Cerebellar cortex (tissue), 1 donor: ENCODE measurements at regions not wholly inside any gene's neighbourhood (a gene's known extent, or its start where the extent isn't known, plus 50 kb on each side); places are given as distances from the start of the nearest gene placed in this dataset.
"Not testable (repeated sequence)": the region's sequence is repeated elsewhere in the genome, so short reads cannot be mapped to it uniquely, and the experiment has no call there.

Experiments used
- DNase-seq: peaks from one replicate; pipeline ENCODE4 v3.0.0-alpha.2; 2015; ENCODE audit warnings: low spot score

- DNase-seq = no peak
These were observed 69.3 kb upstream of the PRR23C start for GRCh38 chr3:139113993-139114375.

GRCh38 chr3:139116631-139117030, 71.9 kb upstream of the PRR23C start:
- not testable (repeated sequence) for DNase-seq

GRCh38 chr3:139117136-139117675, 72.5 kb upstream of the PRR23C start:
- no peak for DNase-seq

GRCh38 chr3:139117883-139118760, 73.4 kb upstream of the PRR23C start:
- no peak for DNase-seq

- DNase-seq = no peak
These were observed 74.1 kb upstream of the PRR23C start for GRCh38 chr3:139118835-139119234.

- DNase-seq = no peak
These were observed 74.8 kb upstream of the PRR23C start for GRCh38 chr3:139119331-139120025.

GRCh38 chr3:139120086-139121056, 75.7 kb upstream of the PRR23C start:
- no peak for DNase-seq

GRCh38 chr3:139121513-139122220, 77.0 kb upstream of the PRR23C start:
- no peak for DNase-seq

- DNase-seq = no peak
These were observed 77.5 kb upstream of the PRR23C start for GRCh38 chr3:139122221-139122581.

GRCh38 chr3:139122612-139123011, 77.9 kb upstream of the PRR23C start:
- DNase-seq = no peak

GRCh38 chr3:139123377-139124095, 78.8 kb upstream of the PRR23C start:
- no peak for DNase-seq

GRCh38 chr3:139124197-139124596, 79.5 kb upstream of the PRR23C start:
- DNase-seq = no peak

GRCh38 chr3:139127101-139127500, 82.4 kb upstream of the PRR23C start:
- DNase-seq = no peak

GRCh38 chr3:139127629-139128028, 82.9 kb upstream of the PRR23C start:
- not testable (repeated sequence) for DNase-seq

GRCh38 chr3:139128803-139129202, 84.1 kb upstream of the PRR23C start:
- DNase-seq = no peak

GRCh38 chr3:139129892-139130291, 85.2 kb upstream of the PRR23C start:
- DNase-seq = no peak

- DNase-seq = no peak
These were observed 85.9 kb upstream of the PRR23C start for GRCh38 chr3:139130390-139131140.

- DNase-seq = no peak
These were observed 87.3 kb upstream of the PRR23C start for GRCh38 chr3:139131951-139132350.

GRCh38 chr3:139132976-139133375, 88.3 kb upstream of the PRR23C start:
- DNase-seq = no peak
